ENCODE measurements at regions not wholly inside any gene's neighbourhood (a gene's known extent, or its start where the extent isn't known, plus 50 kb on each side); places are given as distances from the start of the nearest gene placed in this dataset.

GRCh38 chr2:57793310-57793709 lies 253.3 kb upstream of the VRK2 start:
- Histone ChIP-seq H3K9me3 (peaks cover 0 to 1% (median 0%) of the 10 kb centered on the region in 4 donors), H3K27me3 (no peaks in the 10 kb centered on the region), H3K4me1 (no peaks in the 10 kb centered on the region), H3K27ac (no peak overlapping the region), H3K4me3 (no peak overlapping the region), H3K36me3 (no peaks in the 10 kb centered on the region)
- no peak for DNase-seq
- WGBS, 2 donors = 92 to 95% methylated on average over 2 of the region's 2 CpGs
- TF ChIP-seq POLR2AphosphoS5 (IDR thresholded peaks at IDR 0.05) (no peak), CTCF (IDR thresholded peaks at IDR 0.05) (no peak), EP300 (IDR thresholded peaks at IDR 0.05) (no peak), POLR2A (IDR thresholded peaks at IDR 0.05) (no peak)
- intact Hi-C loops (cut with DNase I) = no loop called here

GRCh38 chr2:57796527-57796926 lies 250.1 kb upstream of the VRK2 start:
- no peak overlapping the region for H3K4me3 ChIP-seq
- WGBS, 2 donors = 35 to 52% methylated on average over 2 of the region's 2 CpGs
- no peaks in the 10 kb centered on the region for H3K4me1 ChIP-seq
- peaks cover 0 to 2% (median under 1%) of the 10 kb centered on the region in 4 donors for H3K9me3 ChIP-seq
- no peak overlapping the region for H3K27ac ChIP-seq
- H3K27me3 ChIP-seq = no peaks in the 10 kb centered on the region
- H3K36me3 ChIP-seq = no peaks in the 10 kb centered on the region
- TF ChIP-seq CTCF (IDR thresholded peaks at IDR 0.05) (no peak), POLR2A (IDR thresholded peaks at IDR 0.05) (no peak), POLR2AphosphoS5 (IDR thresholded peaks at IDR 0.05) (no peak), EP300 (IDR thresholded peaks at IDR 0.05) (no peak)
- intact Hi-C loops (cut with DNase I) = no loop called here
- no peak for DNase-seq

GRCh38 chr2:57798346-57798745 lies 248.3 kb upstream of the VRK2 start:
- no peak overlapping the region for H3K4me3 ChIP-seq
- H3K27ac ChIP-seq = no peak overlapping the region
- no peak for DNase-seq
- no peaks in the 10 kb centered on the region for H3K36me3 ChIP-seq
- no peaks in the 10 kb centered on the region for H3K27me3 ChIP-seq
- no peaks in the 10 kb centered on the region for H3K4me1 ChIP-seq
- intact Hi-C loops (cut with DNase I) = no loop called here
- peaks cover 0 to 2% (median under 1%) of the 10 kb centered on the region in 4 donors for H3K9me3 ChIP-seq
- no peak for TF ChIP-seq EP300 (IDR thresholded peaks at IDR 0.05)
- no peak for TF ChIP-seq POLR2AphosphoS5 (IDR thresholded peaks at IDR 0.05)
- no peak for TF ChIP-seq CTCF (IDR thresholded peaks at IDR 0.05)
- no peak for TF ChIP-seq POLR2A (IDR thresholded peaks at IDR 0.05)

- no peak for DNase-seq
- Histone ChIP-seq H3K27me3 (no peaks in the 10 kb centered on the region), H3K9me3 (peaks cover 0 to 2% (median under 1%) of the 10 kb centered on the region in 4 donors), H3K27ac (no peak overlapping the region), H3K4me3 (no peak overlapping the region), H3K36me3 (no peaks in the 10 kb centered on the region), H3K4me1 (no peaks in the 10 kb centered on the region)
- TF ChIP-seq POLR2A (IDR thresholded peaks at IDR 0.05) = no peak
- no peak for TF ChIP-seq EP300 (IDR thresholded peaks at IDR 0.05)
- TF ChIP-seq CTCF (IDR thresholded peaks at IDR 0.05) = no peak
- TF ChIP-seq POLR2AphosphoS5 (IDR thresholded peaks at IDR 0.05) = no peak
- 93 to 94% methylated on average over 14 of the region's 14 CpGs for WGBS, 2 donors
- intact Hi-C loops (cut with DNase I) = no loop called here
These were observed 244.4 kb upstream of the VRK2 start for GRCh38 chr2:57802243-57802642.

DNA sequence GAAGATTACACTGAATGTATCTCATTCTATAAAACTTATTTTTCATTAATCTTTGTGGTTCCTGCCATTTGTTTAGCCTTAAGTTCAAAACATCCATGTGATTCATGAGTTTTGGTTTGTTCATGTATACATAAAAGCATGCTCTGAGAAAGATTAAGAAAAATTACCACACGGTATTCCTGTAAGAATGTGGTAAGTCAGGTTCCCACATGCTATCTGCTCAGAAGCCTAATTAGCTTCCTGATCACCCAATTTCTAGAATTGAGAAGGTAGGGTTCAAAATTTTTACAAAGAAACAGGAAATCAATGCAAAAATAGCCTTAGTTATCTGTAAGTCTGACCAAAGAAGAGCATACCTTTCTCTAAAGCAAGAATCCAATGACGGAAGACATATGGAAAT lies 241.6 kb upstream of the VRK2 start:
- 76 to 78% methylated on average over 2 of the region's 2 CpGs for WGBS, 2 donors
- DNase-seq = no peak
- no peak overlapping the region for H3K4me3 ChIP-seq
- H3K4me1 ChIP-seq = no peaks in the 10 kb centered on the region
- no peaks in the 10 kb centered on the region for H3K9me3 ChIP-seq
- no peak for TF ChIP-seq POLR2AphosphoS5 (IDR thresholded peaks at IDR 0.05)
- no peak for TF ChIP-seq EP300 (IDR thresholded peaks at IDR 0.05)
- no peak for TF ChIP-seq POLR2A (IDR thresholded peaks at IDR 0.05)
- TF ChIP-seq CTCF (IDR thresholded peaks at IDR 0.05) = no peak
- intact Hi-C loops (cut with DNase I) = no loop called here
- H3K27me3 ChIP-seq = no peaks in the 10 kb centered on the region
- no peaks in the 10 kb centered on the region for H3K36me3 ChIP-seq
- H3K27ac ChIP-seq = no peak overlapping the region
